H1 (cell line): ENCODE measurements at regions not wholly inside any gene's neighbourhood (a gene's known extent, or its start where the extent isn't known, plus 50 kb on each side); places are given as distances from the start of the nearest gene placed in this dataset.

Experiments used
- ASH2L ChIP-seq: fragments of 200-600, 300-600 bp; sonication (generic); IDR thresholded peaks from one replicate; pipeline ENCODE4 v1.7.1; 2017; ENCODE audit warnings: low read length
- POLR2AphosphoS5 ChIP-seq: IDR thresholded peaks from 2 replicates; pipeline ENCODE4 v1.6.1; 2011; ENCODE audit warnings: low read depth, low read length
- RNF2 ChIP-seq: fragments of 200-900, 300-1000 bp; sonication (generic); IDR thresholded peaks from 2 replicates; pipeline ENCODE4 v1.7.1; 2016; ENCODE audit warnings: borderline replicate concordance, low read depth, mild to moderate bottlenecking, antibody characterized with exemption, low read length; ENCODE audit not compliant: poor library complexity, severe bottlenecking; ENCODE audit errors: missing control alignments
- SIN3A ChIP-seq, 2 experiments: IDR thresholded peaks in 1 of 2; conservative IDR thresholded peaks in 1 of 2; 2 replicates each; pipeline ENCODE4 v1.6.1; 2011 to 2012; ENCODE audit warnings: low read length in 2 of 2, improper control_type of control experiment in 1 of 2, low read depth in 1 of 2, mild to moderate bottlenecking in 1 of 2
- TCF12 ChIP-seq: IDR thresholded peaks from 2 replicates; pipeline ENCODE4 v1.6.1; 2011; ENCODE audit warnings: low read depth, mild to moderate bottlenecking, low read length

DNA sequence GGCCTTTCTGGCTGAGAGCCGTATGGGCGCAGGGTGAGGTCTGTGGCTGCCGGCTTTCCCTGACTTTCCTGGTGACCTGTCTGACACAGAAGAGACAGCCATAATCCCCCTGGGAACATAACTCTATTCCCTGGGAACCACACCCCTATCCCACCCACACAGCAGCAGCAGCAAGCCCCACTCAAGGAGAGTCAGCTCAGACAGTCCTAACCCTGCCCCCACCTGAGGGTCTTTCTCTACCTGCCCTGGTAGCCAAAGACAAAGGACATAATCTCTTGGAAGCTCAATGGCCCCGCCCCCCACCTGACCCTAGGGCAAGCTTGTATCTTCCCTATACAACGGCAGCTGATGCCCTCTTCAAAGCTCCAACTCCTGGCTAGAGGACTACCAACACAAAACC is 74.6 kb downstream of the PABPC4L start (continued):
- TF ChIP-seq RNF2 (no peak), SIN3A (conservative IDR thresholded peaks at IDR 0.05 in 1 of 2, IDR thresholded peaks at IDR 0.05 in 1 of 2; ENCODE audit: low read depth in 1 of 2, low read length in 2 of 2) (no peak), TCF12 (no peak), POLR2AphosphoS5 (no peak), ASH2L (no peak)
- TF ChIP-seq, all 59 proteins: peak for 0
